ENCODE measurements at regions not wholly inside any gene's neighbourhood (a gene's known extent, or its start where the extent isn't known, plus 50 kb on each side); places are given as distances from the start of the nearest gene placed in this dataset.

GRCh38 chr3:10669490-10670048 is 146.5 kb upstream of the SLC6A11 start:
- TF ChIP-seq CTCF (IDR thresholded peaks at IDR 0.05) (no peak), POLR2A (IDR thresholded peaks at IDR 0.05) (no peak)

Measured in testis (tissue), 2 donors.